ENCODE measurements at regions not wholly inside any gene's neighbourhood (a gene's known extent, or its start where the extent isn't known, plus 50 kb on each side); places are given as distances from the start of the nearest gene placed in this dataset.
"Not testable (repeated sequence)": the region's sequence is repeated elsewhere in the genome, so short reads cannot be mapped to it uniquely, and the experiment has no call there.

DNA sequence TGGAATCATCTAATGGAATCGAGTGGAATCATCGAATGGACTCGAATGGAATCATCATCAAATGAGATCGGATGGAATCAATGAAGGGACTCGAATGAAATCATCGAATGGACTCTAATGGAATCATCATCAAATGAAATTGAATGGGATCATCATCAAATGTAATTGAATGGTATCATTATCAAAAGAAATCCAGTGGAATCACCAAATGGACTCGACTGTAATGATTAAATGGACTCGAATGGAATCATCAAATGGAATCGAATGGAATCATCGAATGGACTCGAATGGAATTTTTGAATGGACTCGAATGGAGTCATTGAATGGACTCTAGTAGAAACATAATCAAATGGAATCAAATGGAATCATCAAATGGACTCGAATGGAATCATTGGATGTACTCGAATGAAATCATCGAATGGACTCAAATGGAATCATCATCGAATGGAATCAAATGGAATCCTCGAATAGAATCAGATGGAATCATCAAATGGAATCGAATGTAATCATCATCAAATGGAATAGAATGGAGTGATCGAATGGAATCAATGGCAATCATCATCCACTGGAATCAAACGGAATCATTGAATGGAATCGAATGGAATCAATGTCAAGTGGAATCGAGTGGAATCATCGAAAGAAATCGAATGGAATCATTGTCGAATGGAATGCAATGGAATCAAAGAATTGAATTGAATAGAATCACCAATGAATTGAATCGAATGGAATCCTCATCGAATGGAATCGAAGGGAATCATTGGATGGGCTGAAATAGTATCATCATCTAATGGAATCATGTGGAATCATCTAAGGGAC, 234.2 kb downstream of the SHCBP1 start:
- Histone ChIP-seq H3K4me3 (peak overlapping the region in 1 of 4 donors; percentile 0), H3K9me3 (peaks cover 10 to 22% (median 13%) of the 10 kb centered on the region in 4 donors)
- peak in 1 of 2 donors; percentile 16 for DNase-seq
- intact Hi-C loops (cut with DNase I; ENCODE audit: low total_unique reads); H3K27ac ChIP-seq; H3K36me3 ChIP-seq; H3K27me3 ChIP-seq; H3K4me1 ChIP-seq: not testable (repeated sequence)
- WGBS, 5 donors = 73 to 75% (median 74%) methylated on average over 28 of the region's 28 CpGs

DNA sequence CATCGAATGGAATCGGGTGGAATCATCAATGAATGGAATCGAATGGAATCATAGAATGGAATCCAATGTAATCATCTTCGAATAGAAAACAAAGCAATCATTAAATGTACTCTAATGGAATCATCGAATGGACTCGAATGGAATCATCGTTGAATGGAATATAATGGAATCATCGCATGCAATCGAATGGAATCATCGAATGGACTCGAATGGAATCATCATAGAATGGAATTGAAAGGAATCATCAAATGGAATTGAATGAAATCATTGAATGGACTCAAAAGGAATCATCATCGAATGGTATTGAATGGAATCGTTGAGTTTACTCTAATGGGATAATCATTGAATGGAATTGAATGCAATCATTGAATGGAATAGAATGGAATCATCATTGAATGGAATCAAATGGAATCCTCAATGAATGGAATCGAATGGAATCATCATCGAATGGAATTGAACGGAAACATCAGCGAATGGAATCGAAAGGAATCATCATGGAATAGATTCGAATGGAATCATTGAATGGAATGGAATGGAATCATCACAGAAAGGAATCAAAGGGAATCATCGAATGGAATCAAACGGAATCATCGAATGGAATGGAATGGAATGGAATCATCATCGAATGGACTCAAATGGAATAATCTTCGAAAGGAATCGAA, 234.9 kb downstream of the SHCBP1 start:
- H3K27ac ChIP-seq; DNase-seq; H3K4me3 ChIP-seq; H3K4me1 ChIP-seq; H3K36me3 ChIP-seq; H3K27me3 ChIP-seq; intact Hi-C loops (cut with DNase I; ENCODE audit: low total_unique reads): not testable (repeated sequence)
- peaks cover 11 to 30% (median 14%) of the 10 kb centered on the region in 4 donors for H3K9me3 ChIP-seq
- WGBS, 5 donors = 70 to 80% (median 78%) methylated on average over 23 to 25 of the region's 25 CpGs

DNA sequence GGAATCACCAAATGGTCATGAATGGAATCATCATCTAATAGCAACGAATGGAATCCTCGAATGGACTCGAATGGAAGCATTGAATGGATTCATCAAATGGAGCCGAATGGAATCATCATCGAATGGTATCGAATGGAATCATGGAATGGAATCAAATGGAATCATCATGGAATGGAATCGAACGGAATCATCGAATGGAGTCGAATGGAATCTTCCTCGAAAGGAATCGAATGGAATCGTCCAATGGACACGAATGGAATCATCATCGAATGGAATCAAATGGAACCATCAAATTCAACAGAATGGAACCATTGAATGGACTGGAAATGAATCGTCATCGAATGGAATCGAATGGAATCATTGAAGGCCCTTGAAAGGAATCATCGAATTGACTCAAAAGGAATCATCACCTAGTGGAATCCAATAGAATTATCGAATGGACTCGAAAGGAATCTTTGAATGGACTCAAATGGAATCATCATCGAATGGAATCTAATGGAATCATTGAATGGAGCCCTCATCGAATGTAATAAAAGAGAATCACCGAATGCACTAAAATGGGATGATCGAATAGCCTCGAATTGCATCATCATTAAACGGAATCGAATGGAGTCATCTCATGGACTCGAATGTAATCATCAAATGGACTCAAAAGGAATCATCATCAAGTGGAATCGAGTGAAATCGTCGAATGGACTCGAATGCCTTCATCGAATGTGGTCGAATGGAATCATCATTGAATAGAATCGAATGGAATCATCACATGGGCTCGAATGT, 236.7 kb downstream of the SHCBP1 start:
- H3K36me3 ChIP-seq; H3K27me3 ChIP-seq; H3K4me1 ChIP-seq; H3K4me3 ChIP-seq; H3K27ac ChIP-seq; intact Hi-C loops (cut with DNase I; ENCODE audit: low total_unique reads): not testable (repeated sequence)
- peak; percentile 41 to 47 for DNase-seq
- WGBS, 5 donors = 69 to 78% (median 75%) methylated on average over 37 of the region's 37 CpGs
- H3K9me3 ChIP-seq = peaks cover 7 to 27% (median 12%) of the 10 kb centered on the region in 4 donors

DNA sequence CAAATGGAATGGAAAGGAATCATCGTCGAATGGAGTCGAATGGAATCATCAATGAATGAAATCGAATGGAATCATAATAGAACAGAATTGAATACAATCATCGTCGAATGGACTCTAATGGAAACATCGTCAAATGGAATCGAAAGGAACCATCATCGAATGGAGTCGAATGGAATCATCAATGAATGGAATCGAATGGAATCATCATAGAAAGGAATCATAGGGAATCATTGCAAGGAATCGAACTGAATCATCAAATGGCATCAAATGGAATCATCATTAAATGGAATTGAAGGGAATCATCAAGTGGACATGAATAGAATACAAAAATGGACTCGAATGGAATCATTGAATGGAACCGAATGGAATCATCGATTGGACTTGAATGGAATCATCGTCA, 237.6 kb downstream of the SHCBP1 start:
- WGBS, 5 donors = 73 to 84% (median 77%) methylated on average over 15 to 16 of the region's 16 CpGs
- H3K4me3 ChIP-seq; intact Hi-C loops (cut with DNase I; ENCODE audit: low total_unique reads); H3K4me1 ChIP-seq; H3K36me3 ChIP-seq; H3K27me3 ChIP-seq; H3K27ac ChIP-seq: not testable (repeated sequence)
- peak in 1 of 2 donors; percentile 12 for DNase-seq
- peaks cover 6 to 25% (median 11%) of the 10 kb centered on the region in 4 donors for H3K9me3 ChIP-seq

DNA sequence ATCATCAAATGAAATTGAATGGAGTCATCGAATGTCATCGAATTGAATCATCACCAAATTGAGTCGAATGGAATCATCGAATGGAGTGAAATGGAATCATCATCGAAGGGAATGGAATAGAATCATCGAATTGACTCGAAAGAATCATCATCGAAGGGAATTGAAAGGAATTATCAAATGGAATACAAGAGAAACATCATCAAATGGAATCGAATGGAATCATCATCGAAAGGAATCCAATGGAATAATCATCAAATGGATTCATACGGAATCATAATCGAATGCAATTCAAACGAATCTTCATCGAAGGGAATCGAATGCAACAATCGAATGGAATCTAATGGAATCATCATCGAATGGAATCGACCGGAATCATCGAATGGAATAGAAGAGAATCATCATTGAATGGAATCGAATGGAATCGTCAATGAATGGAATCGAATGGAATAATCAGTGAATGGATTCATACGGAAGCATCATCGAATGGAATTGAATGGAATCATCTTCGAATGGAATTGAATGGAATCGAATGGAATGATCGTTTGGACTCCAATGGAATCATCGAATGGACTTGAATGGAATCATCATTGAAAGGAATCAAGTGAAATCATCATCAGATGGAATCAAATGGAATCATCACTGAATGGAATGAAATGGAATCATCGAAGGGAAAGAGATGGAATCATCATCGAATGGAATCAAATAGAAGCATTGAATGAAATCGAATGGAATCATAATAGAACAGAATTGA, 238.2 kb downstream of the SHCBP1 start:
- H3K27ac ChIP-seq; H3K4me3 ChIP-seq; H3K27me3 ChIP-seq; intact Hi-C loops (cut with DNase I; ENCODE audit: low total_unique reads); H3K4me1 ChIP-seq; H3K36me3 ChIP-seq: not testable (repeated sequence)
- peak in 1 of 2 donors; percentile 60 for DNase-seq
- peaks cover 6 to 25% (median 11%) of the 10 kb centered on the region in 4 donors for H3K9me3 ChIP-seq
- 79 to 83% (median 82%) methylated on average over 32 of the region's 32 CpGs for WGBS, 5 donors

DNA sequence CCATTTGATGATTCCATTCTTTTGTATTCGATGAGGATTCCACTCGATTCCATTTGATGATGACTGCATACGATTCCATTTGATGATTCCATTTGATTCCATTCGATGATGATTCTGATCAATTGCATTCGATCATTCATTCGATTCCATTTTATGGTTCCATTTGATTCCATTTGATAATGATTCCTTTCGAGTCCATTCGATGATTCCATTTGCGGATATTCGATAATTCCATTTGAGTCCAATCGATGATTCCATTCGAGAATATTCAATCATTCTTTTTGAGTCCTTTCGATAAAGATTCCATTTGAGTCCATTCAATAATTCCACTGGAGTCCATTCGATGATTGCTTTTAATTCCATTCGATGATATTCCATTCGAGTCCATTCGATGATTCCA, 239.1 kb downstream of the SHCBP1 start:
- H3K4me3 ChIP-seq; intact Hi-C loops (cut with DNase I; ENCODE audit: low total_unique reads); DNase-seq; H3K4me1 ChIP-seq; H3K36me3 ChIP-seq; H3K27ac ChIP-seq; H3K27me3 ChIP-seq: not testable (repeated sequence)
- WGBS, 5 donors = 84 to 91% (median 88%) methylated on average over 17 of the region's 17 CpGs
- H3K9me3 ChIP-seq = peaks cover 4 to 22% (median 10%) of the 10 kb centered on the region in 4 donors

DNA sequence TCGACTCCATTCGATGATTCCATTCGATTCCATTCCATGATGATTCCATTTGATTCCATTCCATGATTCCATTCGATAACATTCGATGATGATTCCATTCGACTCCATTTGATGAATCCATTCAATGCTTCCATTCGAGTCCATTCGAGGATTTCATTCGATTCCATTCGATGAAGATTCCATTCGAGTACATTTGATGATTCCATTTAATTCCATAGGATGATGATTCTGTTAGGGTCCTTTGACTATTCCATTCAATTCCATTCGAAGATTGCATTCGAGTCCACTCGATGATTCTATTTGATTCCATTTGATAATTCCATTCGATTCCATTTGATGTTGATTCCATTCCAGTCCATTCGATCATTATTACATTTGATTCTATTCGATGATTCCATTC, 239.8 kb downstream of the SHCBP1 start:
- H3K27me3 ChIP-seq; H3K27ac ChIP-seq; H3K4me1 ChIP-seq; H3K4me3 ChIP-seq; H3K36me3 ChIP-seq; intact Hi-C loops (cut with DNase I; ENCODE audit: low total_unique reads): not testable (repeated sequence)
- WGBS, 5 donors = 82 to 88% (median 85%) methylated on average over 17 of the region's 17 CpGs
- peak in 1 of 2 donors; percentile 11 for DNase-seq
- H3K9me3 ChIP-seq = peaks cover 0 to 22% (median 9%) of the 10 kb centered on the region in 4 donors
